K562 (cell line): ENCODE measurements at regions not wholly inside any gene's neighbourhood (a gene's known extent, or its start where the extent isn't known, plus 50 kb on each side); places are given as distances from the start of the nearest gene placed in this dataset.

Experiments
- ATAC-seq: fragments of 200-7000 bp; cut with Tn5 transposase; 3 replicates; pipeline ENCODE4 v1.9.1; 2020; ENCODE audit warnings: moderate library complexity
- BruUV-seq: library from RNA; stranded (reverse); fragments of 400-500 nt; replicated peaks from 2 replicates; lab custom pipeline; 2021; lab: Mats Ljungman, UMichigan
- CTCF ChIA-PET: fragments of 300-600 bp; formaldehyde crosslinking; extraction: SDS; loops from one replicate; lab custom pipeline; 2021; ENCODE audit warnings: low intra/inter-chr PET ratio; lab: Yijun Ruan, JAX
- POLR2A ChIA-PET: fragments of 300-600, 350-650 bp; sonication (Branson Sonifier 250); formaldehyde crosslinking; extraction: SDS; loops from one replicate; lab custom pipeline; 2021; ENCODE audit warnings: antibody characterized with exemption, inconsistent platforms; lab: Yijun Ruan, JAX
- DNase-seq, 4 experiments: peaks; one replicate each; pipeline versions ENCODE4 v3.0.0 to v3.0.0-alpha.2; 2011 to 2018; ENCODE audit warnings: low spot score in 3 of 4, mixed read lengths in 3 of 4; ENCODE audit errors: extremely low read depth in 1 of 4
- FAIRE-seq: peaks from 2 replicates; lab custom pipeline; 2011; peaks lifted over from hg19 to GRCh38; lab: Jason Lieb, UNC
- H2AFZ ChIP-seq: 2 replicates; pipeline ENCODE4 v1.6.0; 2011; ENCODE audit warnings: low read depth, low read length, control low read depth, inconsistent platforms
- H3K27ac ChIP-seq: fragments of 200-600 bp; 3 replicates; pipeline ENCODE4 v1.8.0; 2011; ENCODE audit warnings: low read depth, mild to moderate bottlenecking, control low read depth, inconsistent platforms, low read length, moderate library complexity, mixed read lengths; ENCODE audit errors: extremely low read depth
- H3K27me3 ChIP-seq, 2 experiments: fragments of 300-600 bp in 1 of 2; 2 replicates in 1 of 2; 3 replicates in 1 of 2; pipeline versions ENCODE4 v1.6.0 to v1.8.0; 2011; ENCODE audit warnings: inconsistent platforms in 2 of 2, low read length in 2 of 2, mild to moderate bottlenecking in 1 of 2, mixed read lengths in 1 of 2, moderate library complexity in 1 of 2; ENCODE audit not compliant: control insufficient read depth in 2 of 2, insufficient read depth in 2 of 2
- H3K36me3 ChIP-seq: fragments of 300-600 bp; 3 replicates; pipeline ENCODE4 v1.8.0; 2011; ENCODE audit warnings: mild to moderate bottlenecking, low read length, inconsistent platforms; ENCODE audit not compliant: control insufficient read depth, insufficient read depth
- H3K4me1 ChIP-seq, 2 experiments: fragments of 200-600 bp in 1 of 2; replicated peaks in 1 of 2; 2 replicates in 1 of 2; 3 replicates in 1 of 2; pipeline versions ENCODE4 v1.5.1 to v1.8.0; 2011; ENCODE audit warnings: inconsistent platforms in 2 of 2, low read length in 2 of 2, mild to moderate bottlenecking in 1 of 2, mixed read lengths in 1 of 2, moderate library complexity in 1 of 2; ENCODE audit not compliant: control insufficient read depth in 2 of 2, insufficient read depth in 2 of 2
- H3K4me2 ChIP-seq: 2 replicates; pipeline ENCODE4 v1.6.1; 2011; ENCODE audit warnings: low read length, control low read depth, inconsistent platforms, mixed read lengths; ENCODE audit not compliant: insufficient read depth
- H3K4me3 ChIP-seq: fragments of 200-600 bp; sonication (generic), shearing (Covaris generic); 2 replicates; pipeline ENCODE4 v1.5.1; 2016; ENCODE audit warnings: control low read depth, inconsistent platforms
- H3K79me2 ChIP-seq: fragments of 200-600 bp; 3 replicates; pipeline ENCODE4 v1.8.0; 2011; ENCODE audit warnings: low read length, inconsistent platforms; ENCODE audit not compliant: control insufficient read depth, insufficient read depth
- H3K9ac ChIP-seq, 2 experiments: 2 replicates each; pipeline versions ENCODE4 v1.6.0 to v1.6.1; 2011; ENCODE audit warnings: low read depth in 2 of 2, low read length in 2 of 2, control low read depth in 1 of 2, inconsistent platforms in 1 of 2, mild to moderate bottlenecking in 1 of 2, mixed read lengths in 1 of 2; ENCODE audit not compliant: insufficient read depth in 1 of 2
- H3K9me1 ChIP-seq: one replicate; pipeline ENCODE4 v1.6.0; 2011; ENCODE audit warnings: inconsistent platforms, mild to moderate bottlenecking, low read length, moderate library complexity; ENCODE audit not compliant: control insufficient read depth, insufficient read depth
- H3K9me3 ChIP-seq: replicated peaks from 2 replicates; pipeline ENCODE4 v1.5.1; 2011; ENCODE audit warnings: low read depth, low read length, inconsistent platforms; ENCODE audit not compliant: control insufficient read depth, insufficient read depth
- H4K20me1 ChIP-seq: replicated peaks from 2 replicates; pipeline ENCODE4 v1.6.1; 2011; ENCODE audit warnings: low read length, inconsistent platforms, mixed read lengths; ENCODE audit not compliant: control insufficient read depth, insufficient read depth
- ATF7 ChIP-seq: fragments of 450-650 bp; IDR thresholded peaks from 2 replicates; pipeline ENCODE4 v1.7.1; 2014; ENCODE audit warnings: mild to moderate bottlenecking, moderate library complexity
- HNRNPH1 ChIP-seq: fragments of 200-400 bp; formaldehyde crosslinking; optimal IDR thresholded peaks from 2 replicates; pipeline ENCODE3; 2017; ENCODE audit warnings: low read depth, mild to moderate bottlenecking, low read length, moderate library complexity
- HNRNPK ChIP-seq: fragments of 200-400 bp; formaldehyde crosslinking; IDR thresholded peaks from one replicate; pipeline ENCODE4 v1.6.1; 2018; ENCODE audit warnings: mild to moderate bottlenecking, low read depth, low read length; ENCODE audit not compliant: poor library complexity, severe bottlenecking
- KDM2B ChIP-seq: fragments of 250-450 bp; sonication (Bioruptor Pico); IDR thresholded peaks from 2 replicates; pipeline ENCODE4 v1.8.0; 2021; ENCODE audit warnings: mild to moderate bottlenecking, moderate library complexity
- MTA1 ChIP-seq: fragments of 450-650 bp; IDR thresholded peaks from 2 replicates; pipeline ENCODE4 v1.6.1; 2017; ENCODE audit warnings: borderline replicate concordance
- NBN ChIP-seq: fragments of 450-650 bp; IDR thresholded peaks from 2 replicates; pipeline ENCODE4 v1.6.1; 2016; ENCODE audit warnings: low read depth, mild to moderate bottlenecking
- NFYB ChIP-seq: IDR thresholded peaks from 2 replicates; pipeline ENCODE4 v1.6.1; 2011; ENCODE audit warnings: mild to moderate bottlenecking, moderate library complexity; ENCODE audit not compliant: insufficient read length; ENCODE audit errors: extremely low read depth
- RAD21 ChIP-seq, 2 experiments: fragments of 250-450 bp in 1 of 2; fragments of 450-650 bp in 1 of 2; sonication (Bioruptor Pico) in 1 of 2; formaldehyde crosslinking in 1 of 2; IDR thresholded peaks in 1 of 2; conservative IDR thresholded peaks in 1 of 2; 2 replicates each; pipeline versions ENCODE4 v1.4.0 to v1.8.0; 2020 to 2022; ENCODE audit warnings: mild to moderate bottlenecking in 2 of 2, moderate library complexity in 1 of 2
- RBM39 ChIP-seq: fragments of 200-400 bp; formaldehyde crosslinking; optimal IDR thresholded peaks from 2 replicates; pipeline ENCODE3; 2018; ENCODE audit warnings: low read depth, low read length
- ZNF764 ChIP-seq: fragments of 250-450 bp; sonication (Bioruptor Pico); IDR thresholded peaks from 2 replicates; pipeline ENCODE4 v1.4.0; 2020; ENCODE audit warnings: low read depth, mild to moderate bottlenecking, moderate library complexity
- WGBS: fragments of 100-300 bp; shearing (Covaris generic); methylation state at CpG from one replicate; pipeline ENCODE4 v1.1.6; 2016; ENCODE audit warnings: low coverage, mixed read lengths; ENCODE audit not compliant: insufficient coverage; ENCODE audit errors: missing lambda C conversion rate; 5-methylcytosine and 5-hydroxymethylcytosine counted together
- in situ Hi-C: fragments of 300-500 bp; cut with MboI; formaldehyde crosslinking; loops from 4 replicates; pipeline ENCODE4 v1.15.0; 2018; ENCODE audit warnings: inconsistent platforms, mixed read lengths
- intact Hi-C: fragments of 100-400 bp; cut with micrococcal nuclease; formaldehyde crosslinking; loops from 2 replicates; pipeline ENCODE4 v1.14.2; 2022
- TF ChIP-seq, protein P1 (sequence below): fragments of 450-650 bp; formaldehyde crosslinking; IDR thresholded peaks from 2 replicates; pipeline ENCODE4 v1.4.0; 2020; ENCODE audit warnings: mild to moderate bottlenecking, moderate library complexity
- TF ChIP-seq, protein P2 (sequence below): sonication (generic); formaldehyde crosslinking; IDR thresholded peaks from 2 replicates; pipeline ENCODE4 v1.9.0; 2022; ENCODE audit warnings: mild to moderate bottlenecking, missing genetic modification reagents
- TF ChIP-seq, protein P3 (sequence below): fragments of 450-650 bp; IDR thresholded peaks from 2 replicates; pipeline ENCODE4 v1.6.1; 2016; ENCODE audit warnings: low read depth

DNA sequence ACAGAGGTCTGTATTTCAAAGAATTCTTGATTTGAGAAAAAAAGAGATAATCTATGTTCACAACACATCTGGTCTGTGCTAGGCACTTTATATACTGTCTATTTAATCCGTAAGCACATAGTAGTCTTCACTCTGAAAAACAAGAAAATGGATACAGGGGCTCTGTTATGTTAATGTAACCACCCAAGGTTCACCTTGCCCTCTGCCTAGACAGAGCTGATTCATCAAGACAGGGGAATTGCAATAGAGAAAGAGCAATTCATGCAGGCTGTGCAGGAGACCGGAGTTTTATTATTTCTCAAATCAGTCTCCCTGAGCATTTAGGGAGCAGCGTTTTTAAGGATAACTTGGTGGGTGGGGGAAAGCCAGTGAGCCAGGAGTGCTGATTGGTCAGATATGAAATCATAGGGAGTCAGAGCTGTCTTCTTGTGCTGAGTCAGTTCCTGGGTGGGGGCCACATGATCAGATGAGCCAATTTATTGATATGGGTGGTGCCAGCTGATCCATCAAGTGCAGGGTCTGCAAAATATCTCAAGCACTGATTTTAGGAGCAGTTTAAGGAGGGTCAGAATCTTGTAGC, 92.9 kb upstream of the TNIP3 start:
- BruUV-seq: no TSS peak
- POLR2A ChIA-PET: no interaction called here
- FAIRE-seq (no peak), DNase-seq (no peak), ATAC-seq (no peak)
- no peak for TF ChIP-seq NBN
- no peak for TF ChIP-seq ZNF764 (CRISPR knock-in tag)
- TF ChIP-seq, protein P1, sequence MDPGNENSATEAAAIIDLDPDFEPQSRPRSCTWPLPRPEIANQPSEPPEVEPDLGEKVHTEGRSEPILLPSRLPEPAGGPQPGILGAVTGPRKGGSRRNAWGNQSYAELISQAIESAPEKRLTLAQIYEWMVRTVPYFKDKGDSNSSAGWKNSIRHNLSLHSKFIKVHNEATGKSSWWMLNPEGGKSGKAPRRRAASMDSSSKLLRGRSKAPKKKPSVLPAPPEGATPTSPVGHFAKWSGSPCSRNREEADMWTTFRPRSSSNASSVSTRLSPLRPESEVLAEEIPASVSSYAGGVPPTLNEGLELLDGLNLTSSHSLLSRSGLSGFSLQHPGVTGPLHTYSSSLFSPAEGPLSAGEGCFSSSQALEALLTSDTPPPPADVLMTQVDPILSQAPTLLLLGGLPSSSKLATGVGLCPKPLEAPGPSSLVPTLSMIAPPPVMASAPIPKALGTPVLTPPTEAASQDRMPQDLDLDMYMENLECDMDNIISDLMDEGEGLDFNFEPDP (CRISPR knock-in tag): no peak
- TF ChIP-seq, protein P2, sequence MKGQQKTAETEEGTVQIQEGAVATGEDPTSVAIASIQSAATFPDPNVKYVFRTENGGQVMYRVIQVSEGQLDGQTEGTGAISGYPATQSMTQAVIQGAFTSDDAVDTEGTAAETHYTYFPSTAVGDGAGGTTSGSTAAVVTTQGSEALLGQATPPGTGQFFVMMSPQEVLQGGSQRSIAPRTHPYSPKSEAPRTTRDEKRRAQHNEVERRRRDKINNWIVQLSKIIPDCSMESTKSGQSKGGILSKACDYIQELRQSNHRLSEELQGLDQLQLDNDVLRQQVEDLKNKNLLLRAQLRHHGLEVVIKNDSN (CRISPR knock-in tag): no peak
- TF ChIP-seq ATF7: no peak
- TF ChIP-seq RAD21 (CRISPR knock-in tag; conservative IDR thresholded peaks at IDR 0.05 in 1 of 2, IDR thresholded peaks at IDR 0.05 in 1 of 2): no peak
- TF ChIP-seq HNRNPH1: no peak
- TF ChIP-seq MTA1: no peak
- TF ChIP-seq HNRNPK: no peak
- TF ChIP-seq, protein P3, sequence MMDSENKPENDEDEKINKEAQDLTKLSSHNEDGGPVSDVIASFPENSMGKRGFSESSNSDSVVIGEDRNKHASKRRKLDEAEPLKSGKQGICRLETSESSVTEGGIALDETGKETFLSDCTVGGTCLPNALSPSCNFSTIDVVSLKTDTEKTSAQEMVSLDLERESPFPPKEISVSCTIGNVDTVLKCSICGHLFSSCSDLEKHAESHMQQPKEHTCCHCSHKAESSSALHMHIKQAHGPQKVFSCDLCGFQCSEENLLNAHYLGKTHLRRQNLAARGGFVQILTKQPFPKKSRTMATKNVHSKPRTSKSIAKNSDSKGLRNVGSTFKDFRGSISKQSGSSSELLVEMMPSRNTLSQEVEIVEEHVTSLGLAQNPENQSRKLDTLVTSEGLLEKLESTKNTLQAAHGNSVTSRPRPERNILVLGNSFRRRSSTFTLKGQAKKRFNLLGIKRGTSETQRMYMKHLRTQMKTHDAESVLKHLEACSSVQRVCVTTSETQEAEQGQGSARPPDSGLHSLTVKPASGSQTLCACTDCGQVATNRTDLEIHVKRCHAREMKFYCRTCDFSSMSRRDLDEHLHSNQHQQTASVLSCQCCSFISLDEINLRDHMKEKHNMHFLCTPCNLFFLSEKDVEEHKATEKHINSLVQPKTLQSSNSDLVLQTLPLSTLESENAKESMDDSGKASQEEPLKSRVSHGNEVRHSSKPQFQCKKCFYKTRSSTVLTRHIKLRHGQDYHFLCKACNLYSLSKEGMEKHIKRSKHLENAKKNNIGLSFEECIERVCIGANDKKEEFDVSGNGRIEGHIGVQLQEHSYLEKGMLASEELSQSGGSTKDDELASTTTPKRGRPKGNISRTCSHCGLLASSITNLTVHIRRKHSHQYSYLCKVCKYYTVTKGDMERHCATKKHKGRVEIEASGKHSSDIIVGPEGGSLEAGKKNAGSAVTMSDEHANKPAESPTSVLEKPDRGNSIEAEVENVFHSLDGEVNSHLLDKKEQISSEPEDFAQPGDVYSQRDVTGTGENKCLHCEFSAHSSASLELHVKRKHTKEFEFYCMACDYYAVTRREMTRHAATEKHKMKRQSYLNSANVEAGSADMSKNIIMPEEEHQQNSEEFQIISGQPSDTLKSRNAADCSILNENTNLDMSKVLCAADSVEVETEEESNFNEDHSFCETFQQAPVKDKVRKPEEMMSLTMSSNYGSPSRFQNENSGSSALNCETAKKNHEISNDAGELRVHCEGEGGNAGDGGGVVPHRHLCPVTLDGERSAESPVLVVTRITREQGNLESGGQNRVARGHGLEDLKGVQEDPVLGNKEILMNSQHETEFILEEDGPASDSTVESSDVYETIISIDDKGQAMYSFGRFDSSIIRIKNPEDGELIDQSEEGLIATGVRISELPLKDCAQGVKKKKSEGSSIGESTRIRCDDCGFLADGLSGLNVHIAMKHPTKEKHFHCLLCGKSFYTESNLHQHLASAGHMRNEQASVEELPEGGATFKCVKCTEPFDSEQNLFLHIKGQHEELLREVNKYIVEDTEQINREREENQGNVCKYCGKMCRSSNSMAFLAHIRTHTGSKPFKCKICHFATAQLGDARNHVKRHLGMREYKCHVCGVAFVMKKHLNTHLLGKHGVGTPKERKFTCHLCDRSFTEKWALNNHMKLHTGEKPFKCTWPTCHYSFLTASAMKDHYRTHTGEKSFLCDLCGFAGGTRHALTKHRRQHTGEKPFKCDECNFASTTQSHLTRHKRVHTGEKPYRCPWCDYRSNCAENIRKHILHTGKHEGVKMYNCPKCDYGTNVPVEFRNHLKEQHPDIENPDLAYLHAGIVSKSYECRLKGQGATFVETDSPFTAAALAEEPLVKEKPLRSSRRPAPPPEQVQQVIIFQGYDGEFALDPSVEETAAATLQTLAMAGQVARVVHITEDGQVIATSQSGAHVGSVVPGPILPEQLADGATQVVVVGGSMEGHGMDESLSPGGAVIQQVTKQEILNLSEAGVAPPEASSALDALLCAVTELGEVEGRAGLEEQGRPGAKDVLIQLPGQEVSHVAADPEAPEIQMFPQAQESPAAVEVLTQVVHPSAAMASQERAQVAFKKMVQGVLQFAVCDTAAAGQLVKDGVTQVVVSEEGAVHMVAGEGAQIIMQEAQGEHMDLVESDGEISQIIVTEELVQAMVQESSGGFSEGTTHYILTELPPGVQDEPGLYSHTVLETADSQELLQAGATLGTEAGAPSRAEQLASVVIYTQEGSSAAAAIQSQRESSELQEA: no peak
- TF ChIP-seq NFYB: no peak
- TF ChIP-seq KDM2B (CRISPR knock-in tag): no peak
- no peak for TF ChIP-seq RBM39
- no peak overlapping the region for H3K27ac ChIP-seq
- WGBS: 2% methylated on average over 3 of the region's 3 CpGs
- no peak overlapping the region for H3K9ac ChIP-seq
- intact Hi-C loops (loop anchor here (10.0 kb wide), 1 partner anchor 1182 kb away; no protein-coding TSS in a partner anchor), in situ Hi-C loops (no loop called here)
- H3K79me2 ChIP-seq: no peaks in the 10 kb centered on the region
- H3K27me3 ChIP-seq: no peaks in the 10 kb centered on the region
- H3K9me3 ChIP-seq: no peaks in the 10 kb centered on the region
- H3K36me3 ChIP-seq: no peaks in the 10 kb centered on the region
- CTCF ChIA-PET: no interaction called here
- no peaks in the 10 kb centered on the region for H3K4me1 ChIP-seq
- H3K4me3 ChIP-seq: no peak overlapping the region
- H3K4me2 ChIP-seq: no peak overlapping the region
- H4K20me1 ChIP-seq: no peaks in the 10 kb centered on the region
- no peak overlapping the region for H2AFZ ChIP-seq
- no peaks in the 10 kb centered on the region for H3K9me1 ChIP-seq
